ENCODE measurements at regions not wholly inside any gene's neighbourhood (a gene's known extent, or its start where the extent isn't known, plus 50 kb on each side); places are given as distances from the start of the nearest gene placed in this dataset.
A peak's percentile ranks its signal among the peaks of the same experiment; 100 is the strongest.

DNA sequence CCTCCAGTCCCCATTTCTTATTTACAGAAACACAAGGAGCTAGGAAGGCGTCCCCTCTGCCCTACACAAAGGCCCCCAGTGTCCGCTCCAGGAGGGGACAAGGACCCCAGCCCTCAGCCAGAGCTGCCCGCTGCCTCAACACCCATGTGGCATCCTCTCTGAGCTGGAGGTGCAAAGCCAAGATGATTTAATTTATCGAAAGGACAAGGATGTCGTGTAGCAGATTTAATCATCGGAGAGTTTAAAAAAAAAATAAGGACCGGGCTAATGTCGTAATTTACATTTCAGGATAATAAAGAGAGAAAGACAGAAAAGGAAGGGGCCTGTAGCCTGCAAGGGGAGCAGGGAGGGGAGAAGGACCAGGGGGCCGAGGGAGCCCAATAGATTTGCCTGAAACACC lies 68.3 kb upstream of the CASZ1 start:
- Mint-ChIP-seq H3K9me3 (no peaks in the 10 kb centered on the region), H3K4me3 (peak overlapping the region; percentile 34), H3K27ac (no peak overlapping the region), H3K4me1 (ENCODE audit: unreplicated experiment) (peaks cover 45% of the 10 kb centered on the region), H3K27me3 (peaks cover 69% of the 10 kb centered on the region), H3K36me3 (no peaks in the 10 kb centered on the region)
- no peak for DNase-seq (ENCODE audit: extremely low spot score, unreplicated experiment)
- TF ChIP-seq, protein P1, sequence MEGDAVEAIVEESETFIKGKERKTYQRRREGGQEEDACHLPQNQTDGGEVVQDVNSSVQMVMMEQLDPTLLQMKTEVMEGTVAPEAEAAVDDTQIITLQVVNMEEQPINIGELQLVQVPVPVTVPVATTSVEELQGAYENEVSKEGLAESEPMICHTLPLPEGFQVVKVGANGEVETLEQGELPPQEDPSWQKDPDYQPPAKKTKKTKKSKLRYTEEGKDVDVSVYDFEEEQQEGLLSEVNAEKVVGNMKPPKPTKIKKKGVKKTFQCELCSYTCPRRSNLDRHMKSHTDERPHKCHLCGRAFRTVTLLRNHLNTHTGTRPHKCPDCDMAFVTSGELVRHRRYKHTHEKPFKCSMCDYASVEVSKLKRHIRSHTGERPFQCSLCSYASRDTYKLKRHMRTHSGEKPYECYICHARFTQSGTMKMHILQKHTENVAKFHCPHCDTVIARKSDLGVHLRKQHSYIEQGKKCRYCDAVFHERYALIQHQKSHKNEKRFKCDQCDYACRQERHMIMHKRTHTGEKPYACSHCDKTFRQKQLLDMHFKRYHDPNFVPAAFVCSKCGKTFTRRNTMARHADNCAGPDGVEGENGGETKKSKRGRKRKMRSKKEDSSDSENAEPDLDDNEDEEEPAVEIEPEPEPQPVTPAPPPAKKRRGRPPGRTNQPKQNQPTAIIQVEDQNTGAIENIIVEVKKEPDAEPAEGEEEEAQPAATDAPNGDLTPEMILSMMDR (conservative IDR thresholded peaks at IDR 0.05): no peak

DNA sequence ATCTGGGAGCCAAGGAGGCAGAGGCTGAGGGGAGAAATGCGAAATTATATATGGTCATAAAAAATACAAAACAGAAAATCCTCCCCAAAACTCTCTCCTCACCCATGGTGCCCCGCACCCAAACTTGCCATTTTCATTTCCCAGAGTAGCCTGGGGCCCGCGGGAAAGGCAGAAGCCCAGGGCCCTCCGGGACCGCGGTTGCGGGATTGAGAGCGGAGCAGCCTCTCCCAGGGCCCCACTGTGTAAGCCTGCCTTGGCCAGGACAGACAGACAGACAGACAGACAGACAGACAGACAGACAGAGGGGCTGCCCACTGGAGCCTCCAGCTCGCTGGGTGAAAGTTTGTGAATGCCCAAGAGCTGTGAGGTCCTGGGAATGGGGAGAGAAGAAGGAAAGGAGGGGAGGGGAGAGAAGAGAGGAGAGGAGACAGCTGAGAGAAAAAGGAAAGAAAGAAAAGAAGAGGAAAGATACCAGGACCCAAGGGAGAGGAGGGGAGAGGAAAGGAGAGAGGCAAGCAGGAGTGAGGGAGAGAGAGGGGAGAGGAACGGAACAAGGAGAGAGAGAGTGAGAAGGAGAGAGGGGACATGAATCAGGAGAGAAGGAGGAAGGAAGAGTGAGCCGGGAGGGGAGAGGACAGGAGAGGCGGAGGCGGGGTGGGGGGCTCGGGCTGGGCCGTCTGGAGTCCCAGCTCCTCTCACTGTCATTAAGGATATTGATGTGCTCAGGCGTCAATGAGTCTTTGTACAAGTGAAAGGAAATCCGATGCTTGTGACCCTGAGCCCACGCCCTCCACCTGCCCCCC lies 69.3 kb upstream of the CASZ1 start:
- DNase-seq (ENCODE audit: extremely low spot score, unreplicated experiment): no peak
- TF ChIP-seq, protein P1 (conservative IDR thresholded peaks at IDR 0.05): no peak
- no peak overlapping the region for H3K27ac Mint-ChIP-seq
- peaks cover 65% of the 10 kb centered on the region for H3K27me3 Mint-ChIP-seq
- no peaks in the 10 kb centered on the region for H3K36me3 Mint-ChIP-seq
- H3K4me3 Mint-ChIP-seq: peak overlapping the region; percentile 81
- no peaks in the 10 kb centered on the region for H3K9me3 Mint-ChIP-seq
- peaks cover 45% of the 10 kb centered on the region for H3K4me1 Mint-ChIP-seq (ENCODE audit: unreplicated experiment)

DNA sequence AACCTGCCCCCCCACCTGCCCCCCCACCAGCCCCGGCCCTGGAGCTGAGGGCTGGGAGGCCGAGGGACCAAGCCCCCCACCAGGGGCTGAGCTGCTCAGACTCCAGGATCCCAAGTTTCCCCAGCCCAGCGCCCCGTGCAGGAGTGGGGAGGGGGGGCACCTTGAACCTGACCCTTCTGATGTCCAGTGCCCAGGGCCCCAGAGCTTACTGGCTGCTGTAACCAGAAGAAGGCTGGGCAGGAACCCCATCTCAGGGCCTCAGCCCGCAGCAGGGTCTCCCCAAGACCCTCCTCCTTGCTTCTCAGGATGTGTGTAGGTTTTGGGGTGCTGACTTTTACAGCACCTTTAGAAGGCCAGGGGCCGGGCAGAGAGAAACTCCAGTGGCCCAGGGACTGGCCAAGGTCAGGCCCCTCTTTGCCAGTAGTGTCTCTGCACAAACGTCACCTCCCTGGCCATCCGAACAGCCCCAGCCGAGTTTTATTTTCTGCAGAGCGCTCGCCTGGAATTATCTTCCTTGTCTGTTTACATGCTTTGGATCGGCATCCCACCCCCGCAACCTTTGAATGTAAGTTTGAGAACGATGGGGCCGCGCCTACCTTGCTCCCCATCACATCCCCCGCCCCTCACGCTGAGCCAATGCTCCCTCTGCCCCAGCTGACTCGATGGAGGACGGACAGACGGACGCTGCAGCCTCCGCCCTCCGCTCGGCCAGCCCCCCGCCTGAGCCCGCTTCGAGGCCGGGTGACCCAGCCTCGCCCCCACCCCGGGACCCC lies 70.1 kb upstream of the CASZ1 start:
- H3K27ac Mint-ChIP-seq: peak overlapping the region; percentile 51
- no peaks in the 10 kb centered on the region for H3K9me3 Mint-ChIP-seq
- TF ChIP-seq, protein P1 (conservative IDR thresholded peaks at IDR 0.05): no peak
- no peak for DNase-seq (ENCODE audit: extremely low spot score, unreplicated experiment)
- peak overlapping the region; percentile 90 for H3K4me3 Mint-ChIP-seq
- peaks cover 62% of the 10 kb centered on the region for H3K27me3 Mint-ChIP-seq
- H3K36me3 Mint-ChIP-seq: no peaks in the 10 kb centered on the region
- H3K4me1 Mint-ChIP-seq (ENCODE audit: unreplicated experiment): peaks cover 45% of the 10 kb centered on the region

DNA sequence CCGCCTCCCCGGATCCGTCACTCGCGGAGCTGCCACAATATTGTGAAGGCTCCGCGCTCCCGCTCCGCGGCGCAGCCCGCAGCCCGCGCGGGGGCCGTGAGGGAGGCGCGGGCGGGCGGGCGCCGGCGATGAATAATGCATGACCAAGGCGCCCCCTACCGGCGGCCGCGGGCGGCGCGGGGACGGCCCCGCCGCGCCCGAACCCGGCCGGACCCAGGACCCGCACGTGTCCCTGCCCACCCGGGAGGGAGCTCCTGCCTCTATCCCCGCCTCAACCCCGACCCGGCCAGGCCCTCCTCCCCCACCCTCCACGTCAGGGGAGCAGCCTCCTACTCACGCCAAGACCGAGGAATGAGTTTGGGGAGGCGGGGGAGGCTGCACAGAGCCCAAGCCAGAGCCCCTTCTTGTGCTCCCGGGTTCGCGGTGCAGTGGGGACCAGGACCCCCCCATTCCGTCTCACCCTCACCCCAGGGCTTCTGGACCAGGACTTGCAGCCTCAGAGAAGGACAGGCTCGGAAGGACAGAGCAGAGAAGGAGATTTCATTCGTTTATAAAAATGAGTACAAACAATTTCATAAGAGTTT lies 70.8 kb upstream of the CASZ1 start:
- H3K4me3 Mint-ChIP-seq: peak overlapping the region; percentile 78
- TF ChIP-seq, protein P1 (conservative IDR thresholded peaks at IDR 0.05): peak; percentile 95
- no peaks in the 10 kb centered on the region for H3K36me3 Mint-ChIP-seq
- DNase-seq (ENCODE audit: extremely low spot score, unreplicated experiment): peak; percentile 82
- H3K4me1 Mint-ChIP-seq (ENCODE audit: unreplicated experiment): peaks cover 40% of the 10 kb centered on the region
- peaks cover 57% of the 10 kb centered on the region for H3K27me3 Mint-ChIP-seq
- H3K9me3 Mint-ChIP-seq: no peaks in the 10 kb centered on the region
- no peak overlapping the region for H3K27ac Mint-ChIP-seq

DNA sequence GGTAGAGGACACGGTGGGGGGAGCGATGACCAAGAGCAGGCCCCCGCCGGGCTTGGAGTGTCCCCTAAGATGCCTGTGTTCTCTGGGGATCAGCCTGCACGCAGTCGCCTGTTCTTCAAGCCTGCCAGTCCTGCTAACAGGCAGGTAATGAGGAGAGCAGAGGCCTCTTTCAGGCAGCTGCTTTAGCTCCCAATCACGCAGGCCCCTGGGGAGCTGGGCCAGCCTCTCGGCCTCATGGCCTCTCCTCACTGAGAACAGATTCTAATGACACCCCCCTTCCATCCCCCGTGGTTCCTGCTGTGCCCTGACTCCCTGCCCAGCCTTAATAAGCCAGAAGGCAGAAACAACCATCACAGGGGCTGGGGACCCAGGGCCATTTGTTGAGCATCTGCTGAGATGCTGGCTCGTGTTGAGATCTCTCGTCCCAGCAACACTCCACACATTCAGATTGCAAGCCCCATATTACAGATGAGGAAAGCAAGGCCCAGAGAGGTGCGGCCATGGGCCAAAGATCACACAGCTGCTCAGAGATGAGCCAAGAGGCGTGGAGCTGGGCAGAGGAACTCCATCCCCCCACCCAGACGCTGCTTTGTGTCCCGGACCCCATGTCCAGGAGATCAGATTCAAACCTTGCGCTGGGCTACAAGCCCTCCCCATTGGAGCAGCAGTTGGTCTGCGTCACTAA lies 71.6 kb upstream of the CASZ1 start:
- TF ChIP-seq, protein P1 (conservative IDR thresholded peaks at IDR 0.05): no peak
- no peaks in the 10 kb centered on the region for H3K9me3 Mint-ChIP-seq
- no peaks in the 10 kb centered on the region for H3K36me3 Mint-ChIP-seq
- peaks cover 51% of the 10 kb centered on the region for H3K27me3 Mint-ChIP-seq
- no peak for DNase-seq (ENCODE audit: extremely low spot score, unreplicated experiment)
- H3K4me1 Mint-ChIP-seq (ENCODE audit: unreplicated experiment): peaks cover 38% of the 10 kb centered on the region
- no peak overlapping the region for H3K27ac Mint-ChIP-seq
- H3K4me3 Mint-ChIP-seq: peak overlapping the region; percentile 78
